ENCODE measurements at regions not wholly inside any gene's neighbourhood (a gene's known extent, or its start where the extent isn't known, plus 50 kb on each side); places are given as distances from the start of the nearest gene placed in this dataset.

DNA sequence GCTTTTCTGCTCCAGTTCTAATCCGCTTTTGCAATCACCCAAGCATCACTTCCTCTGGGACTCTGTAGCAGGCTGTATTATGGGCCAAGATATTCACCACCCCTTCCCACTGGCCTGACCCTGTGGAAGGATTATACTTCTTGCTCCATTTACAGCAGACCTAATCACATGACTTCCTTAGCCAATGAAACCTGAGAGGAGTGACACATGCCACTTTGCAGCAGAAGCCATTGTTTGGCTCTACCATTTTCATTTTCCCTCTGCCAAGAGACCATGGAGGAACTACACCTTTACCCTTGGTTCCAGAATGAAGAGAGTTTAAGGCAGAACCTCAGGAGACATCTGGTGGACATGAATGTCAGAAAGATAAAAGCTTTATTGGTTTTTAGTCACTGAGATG is 134.9 kb upstream of the HSD17B12 start:
- no peaks in the 10 kb centered on the region for H3K4me1 Mint-ChIP-seq (ENCODE audit: low read depth)
- H3K27ac Mint-ChIP-seq = no peak overlapping the region
- no peaks in the 10 kb centered on the region for H3K36me3 Mint-ChIP-seq (ENCODE audit: low read depth)
- peaks cover 13% of the 10 kb centered on the region for H3K27me3 Mint-ChIP-seq (ENCODE audit: insufficient read depth)
- no peak overlapping the region for H3K4me3 Mint-ChIP-seq
- DNase-seq (ENCODE audit: low spot score) = no peak
- H3K9me3 Mint-ChIP-seq = no peaks in the 10 kb centered on the region
- intact Hi-C loops (cut with micrococcal nuclease) = no loop called here

DNA sequence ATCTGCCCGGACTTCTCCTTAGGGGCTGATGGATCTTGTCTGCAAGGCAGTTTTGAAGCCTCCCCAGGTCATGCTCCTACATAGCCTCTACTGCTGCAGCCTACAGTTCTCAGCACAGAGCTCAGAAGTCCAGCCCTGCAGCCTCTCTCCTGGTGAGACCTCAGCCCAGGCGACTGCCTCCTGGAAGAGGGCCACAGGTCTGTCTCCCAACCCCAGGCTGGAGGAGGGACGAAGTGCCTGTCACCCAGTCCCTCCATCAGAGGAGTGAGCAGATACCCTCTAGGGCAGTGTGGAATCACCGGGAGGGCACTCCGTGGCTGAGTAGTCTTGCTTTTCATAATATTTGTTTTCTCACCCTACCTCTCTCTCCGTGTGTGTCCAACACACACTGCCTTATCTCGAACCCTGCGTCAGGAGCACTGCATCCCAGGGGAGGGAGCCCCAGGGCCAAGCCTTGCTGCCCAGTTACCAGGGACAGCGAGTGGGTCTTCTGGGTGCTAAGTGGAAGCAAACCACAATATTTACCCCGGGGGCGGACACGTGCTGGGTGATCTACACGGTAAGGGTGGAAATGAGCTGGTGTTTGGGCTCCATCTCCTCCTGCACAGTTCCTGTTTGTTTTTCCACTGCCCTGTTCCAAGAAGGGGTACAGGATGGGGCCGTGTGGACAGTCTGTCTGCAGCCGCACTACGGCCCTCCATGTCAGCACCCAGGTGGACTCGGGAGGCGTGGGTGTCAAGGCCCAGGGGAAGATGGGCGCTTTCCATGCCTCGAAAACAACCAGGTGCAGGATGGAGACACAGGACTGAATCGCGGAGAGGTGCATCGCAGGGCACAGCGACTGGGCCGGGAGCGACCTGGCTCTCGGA is 133.7 kb upstream of the HSD17B12 start:
- H3K27me3 Mint-ChIP-seq (ENCODE audit: insufficient read depth) = peaks cover 13% of the 10 kb centered on the region
- H3K9me3 Mint-ChIP-seq = no peaks in the 10 kb centered on the region

GRCh38 chr11:43547430-43547831 is 133.1 kb upstream of the HSD17B12 start:
- Mint-ChIP-seq H3K9me3 (no peaks in the 10 kb centered on the region), H3K4me1 (ENCODE audit: low read depth) (no peaks in the 10 kb centered on the region), H3K27me3 (ENCODE audit: insufficient read depth) (peaks cover 13% of the 10 kb centered on the region), H3K27ac (no peak overlapping the region), H3K36me3 (ENCODE audit: low read depth) (no peaks in the 10 kb centered on the region), H3K4me3 (no peak overlapping the region)
- DNase-seq (ENCODE audit: low spot score) = no peak
- intact Hi-C loops (cut with micrococcal nuclease) = no loop called here

More for the DNA sequence above, 133.7 kb upstream of the HSD17B12 start:
- Mint-ChIP-seq H3K36me3 (ENCODE audit: low read depth) (no peaks in the 10 kb centered on the region), H3K27ac (no peak overlapping the region), H3K4me3 (no peak overlapping the region), H3K4me1 (ENCODE audit: low read depth) (no peaks in the 10 kb centered on the region)
- no peak for DNase-seq (ENCODE audit: low spot score)
- intact Hi-C loops (cut with micrococcal nuclease) = no loop called here

- Mint-ChIP-seq H3K4me1 (ENCODE audit: low read depth) (no peaks in the 10 kb centered on the region), H3K9me3 (no peaks in the 10 kb centered on the region), H3K27ac (no peak overlapping the region), H3K4me3 (no peak overlapping the region), H3K36me3 (ENCODE audit: low read depth) (no peaks in the 10 kb centered on the region), H3K27me3 (ENCODE audit: insufficient read depth) (peaks cover 15% of the 10 kb centered on the region)
- no peak for DNase-seq (ENCODE audit: low spot score)
- intact Hi-C loops (cut with micrococcal nuclease) = no loop called here
These were observed 132.6 kb upstream of the HSD17B12 start for GRCh38 chr11:43547889-43548381.

DNA sequence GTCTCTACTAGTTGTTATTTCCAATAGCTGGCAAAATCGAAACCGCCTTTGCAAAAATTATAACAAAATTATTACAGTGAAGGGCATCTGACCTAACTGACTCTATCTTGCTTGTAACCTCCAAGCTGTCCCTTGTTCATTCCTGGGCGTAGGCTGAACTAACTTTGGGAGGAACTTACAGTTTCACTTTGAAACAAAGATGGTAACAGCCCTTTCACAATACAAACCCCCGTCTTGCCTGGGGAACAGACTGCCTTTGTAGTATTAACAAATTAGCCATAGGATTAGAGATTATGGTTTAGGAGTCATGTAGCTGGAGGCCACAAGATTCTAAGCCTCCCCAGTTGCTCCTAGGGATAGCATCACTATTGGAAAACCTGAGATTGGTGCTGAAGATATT is 131.6 kb upstream of the HSD17B12 start:
- Mint-ChIP-seq H3K4me3 (no peak overlapping the region), H3K27me3 (ENCODE audit: insufficient read depth) (peaks cover 24% of the 10 kb centered on the region)
- intact Hi-C loops (cut with micrococcal nuclease) = no loop called here

GRCh38 chr11:43549624-43550023 is 130.9 kb upstream of the HSD17B12 start:
- Mint-ChIP-seq H3K4me1 (ENCODE audit: low read depth) (no peaks in the 10 kb centered on the region), H3K27ac (no peak overlapping the region), H3K9me3 (no peaks in the 10 kb centered on the region), H3K4me3 (no peak overlapping the region), H3K27me3 (ENCODE audit: insufficient read depth) (peaks cover 31% of the 10 kb centered on the region), H3K36me3 (ENCODE audit: low read depth) (no peaks in the 10 kb centered on the region)
- intact Hi-C loops (cut with micrococcal nuclease) = no loop called here
- DNase-seq (ENCODE audit: low spot score) = no peak

More for the DNA sequence above, 131.6 kb upstream of the HSD17B12 start:
- H3K9me3 Mint-ChIP-seq = no peaks in the 10 kb centered on the region
- no peaks in the 10 kb centered on the region for H3K4me1 Mint-ChIP-seq (ENCODE audit: low read depth)
- DNase-seq (ENCODE audit: low spot score) = no peak
- H3K27ac Mint-ChIP-seq = no peak overlapping the region
- no peaks in the 10 kb centered on the region for H3K36me3 Mint-ChIP-seq (ENCODE audit: low read depth)

DNA sequence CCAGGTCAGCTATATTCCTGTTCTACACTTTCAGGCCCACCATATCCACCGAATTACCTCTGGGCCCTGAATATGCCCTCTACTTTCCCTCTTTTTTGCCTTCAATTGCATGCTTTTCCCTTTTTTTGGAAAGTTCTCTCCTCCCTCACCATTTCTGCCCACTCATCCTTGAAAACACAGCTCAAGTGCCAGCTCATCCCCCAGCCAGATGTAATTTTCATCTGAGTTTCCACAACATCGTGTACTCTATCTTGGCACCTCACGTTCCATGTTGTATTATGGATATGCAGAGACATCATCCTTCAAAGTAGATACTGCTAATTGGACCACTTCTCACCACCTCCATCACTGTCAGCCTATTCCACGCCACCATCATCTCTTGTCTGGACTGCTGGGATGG is 129.8 kb upstream of the HSD17B12 start:
- Mint-ChIP-seq H3K4me1 (ENCODE audit: low read depth) (no peaks in the 10 kb centered on the region), H3K4me3 (no peak overlapping the region), H3K9me3 (no peaks in the 10 kb centered on the region), H3K36me3 (ENCODE audit: low read depth) (no peaks in the 10 kb centered on the region), H3K27ac (no peak overlapping the region), H3K27me3 (ENCODE audit: insufficient read depth) (peaks cover 38% of the 10 kb centered on the region)
- no peak for DNase-seq (ENCODE audit: low spot score)
- intact Hi-C loops (cut with micrococcal nuclease) = no loop called here

DNA sequence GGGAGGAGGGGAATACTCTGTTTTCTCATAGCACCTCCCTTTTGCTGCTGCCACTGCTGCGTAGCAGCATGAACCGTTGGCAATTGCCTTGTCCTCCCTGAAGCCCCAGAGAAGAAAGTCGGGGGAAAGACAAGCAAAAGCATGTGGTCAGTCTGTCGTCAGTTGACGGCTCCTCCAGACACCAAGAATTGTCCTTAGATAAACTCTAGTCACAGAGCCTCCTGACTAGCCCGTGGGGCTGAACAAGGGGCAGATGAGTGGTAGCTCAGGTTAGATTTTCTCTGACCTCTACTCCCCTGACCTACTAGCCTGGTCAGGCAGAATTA is 126.4 kb upstream of the HSD17B12 start:
- H3K4me3 Mint-ChIP-seq = no peak overlapping the region
- no peak for DNase-seq (ENCODE audit: low spot score)

DNA sequence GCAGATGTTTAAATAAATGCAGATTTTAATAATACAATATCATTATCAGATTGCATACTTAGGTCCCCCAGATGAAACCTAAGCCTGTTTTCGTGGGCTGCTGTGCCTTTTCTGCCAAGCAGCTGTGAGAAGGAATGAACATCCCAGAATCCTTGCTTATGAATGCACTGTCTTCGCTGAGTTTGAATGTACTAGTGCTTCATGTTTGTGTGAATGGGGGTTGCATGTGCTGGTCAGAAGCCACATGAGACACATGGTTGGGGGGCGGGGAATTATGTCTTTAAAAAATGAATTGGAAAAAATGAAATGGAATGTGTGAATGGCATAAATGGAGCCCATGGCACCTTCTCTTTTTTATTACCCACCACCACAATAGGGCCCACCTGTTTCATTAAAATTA is 125.4 kb upstream of the HSD17B12 start:
- intact Hi-C loops (cut with micrococcal nuclease) = no loop called here

More for the DNA sequence above, 126.4 kb upstream of the HSD17B12 start:
- intact Hi-C loops (cut with micrococcal nuclease) = no loop called here
- no peaks in the 10 kb centered on the region for H3K36me3 Mint-ChIP-seq (ENCODE audit: low read depth)
- peaks cover 58% of the 10 kb centered on the region for H3K27me3 Mint-ChIP-seq (ENCODE audit: insufficient read depth)
- H3K4me1 Mint-ChIP-seq (ENCODE audit: low read depth) = peaks cover 7% of the 10 kb centered on the region
- no peak overlapping the region for H3K27ac Mint-ChIP-seq
- H3K9me3 Mint-ChIP-seq = no peaks in the 10 kb centered on the region

GRCh38 chr11:43555816-43556611 is 124.5 kb upstream of the HSD17B12 start:
- H3K36me3 Mint-ChIP-seq (ENCODE audit: low read depth) = no peaks in the 10 kb centered on the region
- H3K27ac Mint-ChIP-seq = no peak overlapping the region
- H3K4me1 Mint-ChIP-seq (ENCODE audit: low read depth) = peaks cover 7% of the 10 kb centered on the region
- H3K27me3 Mint-ChIP-seq (ENCODE audit: insufficient read depth) = peaks cover 65% of the 10 kb centered on the region
- no peak overlapping the region for H3K4me3 Mint-ChIP-seq
- intact Hi-C loops (cut with micrococcal nuclease) = no loop called here
- DNase-seq (ENCODE audit: low spot score) = no peak
- no peaks in the 10 kb centered on the region for H3K9me3 Mint-ChIP-seq

More for the DNA sequence above, 125.4 kb upstream of the HSD17B12 start:
- no peak for DNase-seq (ENCODE audit: low spot score)
- Mint-ChIP-seq H3K27ac (no peak overlapping the region), H3K9me3 (no peaks in the 10 kb centered on the region), H3K27me3 (ENCODE audit: insufficient read depth) (peaks cover 64% of the 10 kb centered on the region), H3K36me3 (ENCODE audit: low read depth) (no peaks in the 10 kb centered on the region), H3K4me1 (ENCODE audit: low read depth) (peaks cover 7% of the 10 kb centered on the region), H3K4me3 (no peak overlapping the region)

GRCh38 chr11:43556612-43557375 is 123.7 kb upstream of the HSD17B12 start:
- H3K4me3 Mint-ChIP-seq = no peak overlapping the region
- no peaks in the 10 kb centered on the region for H3K36me3 Mint-ChIP-seq (ENCODE audit: low read depth)
- intact Hi-C loops (cut with micrococcal nuclease) = no loop called here
- no peaks in the 10 kb centered on the region for H3K9me3 Mint-ChIP-seq
- H3K4me1 Mint-ChIP-seq (ENCODE audit: low read depth) = peaks cover 7% of the 10 kb centered on the region
- H3K27ac Mint-ChIP-seq = no peak overlapping the region
- DNase-seq (ENCODE audit: low spot score) = no peak
- H3K27me3 Mint-ChIP-seq (ENCODE audit: insufficient read depth) = peaks cover 68% of the 10 kb centered on the region

- intact Hi-C loops (cut with micrococcal nuclease) = loop anchor here (2.0 kb wide), 1 partner anchor 15 kb away; no protein-coding TSS in a partner anchor
- Mint-ChIP-seq H3K36me3 (ENCODE audit: low read depth) (no peaks in the 10 kb centered on the region), H3K27me3 (ENCODE audit: insufficient read depth) (peaks cover 68% of the 10 kb centered on the region), H3K9me3 (no peaks in the 10 kb centered on the region), H3K4me3 (no peak overlapping the region), H3K27ac (no peak overlapping the region), H3K4me1 (ENCODE audit: low read depth) (peaks cover 7% of the 10 kb centered on the region)
- no peak for DNase-seq (ENCODE audit: low spot score)
These were observed 122.9 kb upstream of the HSD17B12 start for GRCh38 chr11:43557553-43558110.
